GM13977 (cell line): ENCODE measurements at regions not wholly inside any gene's neighbourhood (a gene's known extent, or its start where the extent isn't known, plus 50 kb on each side); places are given as distances from the start of the nearest gene placed in this dataset.

Source experiments
- DNase-seq: peaks from one replicate; pipeline ENCODE4 v3.0.0; 2012; ENCODE audit warnings: low spot score
- in situ Hi-C: fragments of 300-500 bp; cut with MboI; formaldehyde crosslinking; loops from one replicate; pipeline ENCODE4 v1.12.0; 2022; ENCODE audit warnings: low sequenced_read_pairs, low pct_unique_long_range_greater_than_20kb, mixed read lengths, inconsistent platforms; ENCODE audit not compliant: unreplicated experiment
- TF ChIP-seq, protein P1 (sequence below): IDR thresholded peaks from 2 replicates; pipeline ENCODE4 v1.5.1; 2012; ENCODE audit warnings: mild to moderate bottlenecking, control low read depth; ENCODE audit not compliant: insufficient read depth; ENCODE audit errors: extremely low read depth, missing control alignments

DNA sequence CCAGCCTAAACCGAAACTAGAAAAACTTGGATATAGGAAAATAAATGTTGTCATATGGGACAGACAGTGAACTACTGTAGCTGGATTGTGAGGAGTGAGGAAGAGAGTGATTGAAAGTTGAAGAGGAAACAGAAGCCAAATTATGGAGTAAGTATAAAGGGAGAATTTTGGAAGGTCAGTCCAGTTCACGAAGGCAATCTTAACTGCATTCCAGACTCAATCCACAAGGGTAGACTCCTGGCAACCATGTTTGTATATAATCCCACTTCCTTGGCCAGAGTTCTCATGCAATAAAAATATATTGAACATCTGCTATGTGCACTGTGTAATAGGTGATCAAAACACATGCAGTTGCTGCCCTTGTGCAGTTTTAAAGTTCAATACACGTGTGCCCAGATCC lies 58.6 kb upstream of the CAMK2D start:
- DNase-seq = no peak
- TF ChIP-seq, protein P1, sequence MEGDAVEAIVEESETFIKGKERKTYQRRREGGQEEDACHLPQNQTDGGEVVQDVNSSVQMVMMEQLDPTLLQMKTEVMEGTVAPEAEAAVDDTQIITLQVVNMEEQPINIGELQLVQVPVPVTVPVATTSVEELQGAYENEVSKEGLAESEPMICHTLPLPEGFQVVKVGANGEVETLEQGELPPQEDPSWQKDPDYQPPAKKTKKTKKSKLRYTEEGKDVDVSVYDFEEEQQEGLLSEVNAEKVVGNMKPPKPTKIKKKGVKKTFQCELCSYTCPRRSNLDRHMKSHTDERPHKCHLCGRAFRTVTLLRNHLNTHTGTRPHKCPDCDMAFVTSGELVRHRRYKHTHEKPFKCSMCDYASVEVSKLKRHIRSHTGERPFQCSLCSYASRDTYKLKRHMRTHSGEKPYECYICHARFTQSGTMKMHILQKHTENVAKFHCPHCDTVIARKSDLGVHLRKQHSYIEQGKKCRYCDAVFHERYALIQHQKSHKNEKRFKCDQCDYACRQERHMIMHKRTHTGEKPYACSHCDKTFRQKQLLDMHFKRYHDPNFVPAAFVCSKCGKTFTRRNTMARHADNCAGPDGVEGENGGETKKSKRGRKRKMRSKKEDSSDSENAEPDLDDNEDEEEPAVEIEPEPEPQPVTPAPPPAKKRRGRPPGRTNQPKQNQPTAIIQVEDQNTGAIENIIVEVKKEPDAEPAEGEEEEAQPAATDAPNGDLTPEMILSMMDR = no peak
- in situ Hi-C loops = no loop called here

DNA sequence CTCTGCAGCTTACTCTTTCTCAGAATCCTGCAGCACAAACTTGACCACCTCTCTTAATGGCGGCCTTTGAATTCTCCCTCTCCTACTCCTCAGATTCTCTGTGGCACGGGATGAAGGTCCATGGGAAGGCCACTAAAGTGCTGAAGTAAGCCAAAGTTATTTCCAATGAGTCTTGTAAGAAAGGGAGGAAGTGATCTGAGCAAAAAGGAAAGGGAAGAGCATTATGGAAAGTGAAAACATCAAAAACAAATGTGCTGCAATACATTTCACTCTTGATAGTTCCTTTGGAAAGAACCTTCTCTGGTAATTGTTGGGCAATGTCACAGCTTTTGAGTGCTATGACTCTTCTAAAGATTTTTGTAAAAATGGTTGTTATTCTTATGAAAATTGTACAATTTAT lies 54.3 kb upstream of the CAMK2D start:
- no peak for DNase-seq
- TF ChIP-seq, protein P1 = no peak
- in situ Hi-C loops = no loop called here

DNA sequence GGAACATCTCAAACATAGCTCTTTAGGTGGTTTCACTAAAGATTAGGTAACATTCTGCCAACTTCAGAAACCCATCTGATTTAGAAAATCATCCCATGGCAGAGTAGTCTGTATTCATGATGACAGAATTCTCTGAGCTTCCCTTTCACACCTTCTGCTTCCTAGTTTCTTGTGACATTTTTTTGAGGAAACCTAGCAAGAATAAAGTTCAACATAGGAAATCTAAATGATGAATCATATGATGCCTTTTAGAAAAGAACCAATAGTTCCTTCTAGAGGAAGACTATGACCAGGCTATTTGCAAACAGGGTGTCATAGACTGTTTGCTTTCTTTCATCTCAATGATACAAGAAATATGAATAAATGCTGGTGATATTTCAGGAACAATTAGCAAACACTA lies 49.8 kb upstream of the CAMK2D start:
- in situ Hi-C loops = no loop called here
- TF ChIP-seq, protein P1 = no peak
- no peak for DNase-seq
